HG03342 (cell line): ENCODE measurements at regions not wholly inside any gene's neighbourhood (a gene's known extent, or its start where the extent isn't known, plus 50 kb on each side); places are given as distances from the start of the nearest gene placed in this dataset.

ENCODE experiments used
- ATAC-seq: cut with Tn5 transposase; IDR thresholded peaks from one replicate; pipeline ENCODE4 v1.9.1; 2021; ENCODE audit warnings: mild to moderate bottlenecking, moderate library complexity; ENCODE audit not compliant: unreplicated experiment

DNA sequence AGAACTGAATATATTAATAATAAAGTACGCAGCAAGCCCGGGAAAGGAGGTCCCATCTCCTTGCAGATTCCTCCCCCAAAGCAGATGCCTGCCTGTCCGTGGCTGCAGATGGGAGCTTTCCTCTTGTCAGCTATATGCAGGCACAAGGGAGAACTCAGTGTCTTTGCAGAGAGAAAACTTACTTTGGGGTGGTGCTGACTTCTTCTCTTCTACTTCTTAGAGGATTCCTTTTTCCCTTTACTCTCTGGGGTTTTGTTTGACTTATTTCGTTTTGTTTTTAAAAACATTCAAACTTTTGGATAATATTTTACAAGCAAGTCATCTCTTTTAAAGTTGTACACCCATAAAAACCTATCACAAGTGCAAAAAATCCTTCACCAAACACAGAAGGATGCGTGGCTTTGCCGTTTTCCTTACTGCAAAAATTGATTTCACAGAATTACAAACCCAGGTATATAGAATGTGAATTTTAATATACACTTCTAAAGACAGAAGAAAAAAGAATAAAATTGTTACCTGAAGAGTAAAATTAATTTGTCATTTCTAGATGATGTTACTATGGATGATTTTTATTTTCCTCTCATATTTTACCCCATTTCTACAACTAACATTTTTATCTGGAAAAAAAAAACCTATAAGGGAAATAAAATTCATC is 65.3 kb upstream of the IGF1R start:
- ATAC-seq, result no peak

- ATAC-seq, result no peak
Observed at GRCh38 chr15:98583771-98584430, 64.4 kb upstream of the IGF1R start.

GRCh38 chr15:98586066-98586465 is 62.3 kb upstream of the IGF1R start:
- no peak for ATAC-seq

GRCh38 chr15:98592136-98592535 is 56.2 kb upstream of the IGF1R start:
- ATAC-seq, result no peak

GRCh38 chr15:98596131-98596530 is 52.2 kb upstream of the IGF1R start:
- no peak for ATAC-seq

DNA sequence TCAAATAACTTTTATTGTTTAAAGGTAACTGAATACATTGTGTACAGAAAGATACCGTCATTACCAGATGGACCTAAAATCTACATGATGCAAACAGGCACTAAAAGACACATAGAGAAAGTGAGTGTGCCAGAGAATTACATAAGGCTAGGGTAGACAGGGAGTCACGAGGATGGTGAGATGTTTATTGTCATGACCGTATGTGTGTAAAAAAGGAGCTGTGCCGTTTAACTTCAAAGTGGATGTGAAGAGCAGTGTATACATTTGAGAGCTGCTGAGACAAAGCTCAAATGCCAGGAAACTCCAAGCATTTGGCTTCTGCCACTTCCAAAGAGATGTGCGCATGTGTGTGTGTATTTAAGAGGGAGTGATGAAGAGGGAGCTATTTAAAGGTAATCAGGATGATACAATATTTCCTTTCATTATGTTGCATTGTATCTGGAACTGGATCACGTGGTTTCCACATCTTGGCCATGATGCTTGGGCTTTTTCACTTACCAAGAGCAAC is 51.4 kb upstream of the IGF1R start:
- ATAC-seq, result no peak

GRCh38 chr15:98597666-98598065 is 50.7 kb upstream of the IGF1R start:
- ATAC-seq, result no peak
